GM21825 (cell line): ENCODE measurements at regions not wholly inside any gene's neighbourhood (a gene's known extent, or its start where the extent isn't known, plus 50 kb on each side); places are given as distances from the start of the nearest gene placed in this dataset.

Source experiments
- ATAC-seq: cut with Tn5 transposase; IDR thresholded peaks from one replicate; pipeline ENCODE4 v1.9.1; 2021; ENCODE audit warnings: mild to moderate bottlenecking, moderate library complexity; ENCODE audit not compliant: unreplicated experiment

DNA sequence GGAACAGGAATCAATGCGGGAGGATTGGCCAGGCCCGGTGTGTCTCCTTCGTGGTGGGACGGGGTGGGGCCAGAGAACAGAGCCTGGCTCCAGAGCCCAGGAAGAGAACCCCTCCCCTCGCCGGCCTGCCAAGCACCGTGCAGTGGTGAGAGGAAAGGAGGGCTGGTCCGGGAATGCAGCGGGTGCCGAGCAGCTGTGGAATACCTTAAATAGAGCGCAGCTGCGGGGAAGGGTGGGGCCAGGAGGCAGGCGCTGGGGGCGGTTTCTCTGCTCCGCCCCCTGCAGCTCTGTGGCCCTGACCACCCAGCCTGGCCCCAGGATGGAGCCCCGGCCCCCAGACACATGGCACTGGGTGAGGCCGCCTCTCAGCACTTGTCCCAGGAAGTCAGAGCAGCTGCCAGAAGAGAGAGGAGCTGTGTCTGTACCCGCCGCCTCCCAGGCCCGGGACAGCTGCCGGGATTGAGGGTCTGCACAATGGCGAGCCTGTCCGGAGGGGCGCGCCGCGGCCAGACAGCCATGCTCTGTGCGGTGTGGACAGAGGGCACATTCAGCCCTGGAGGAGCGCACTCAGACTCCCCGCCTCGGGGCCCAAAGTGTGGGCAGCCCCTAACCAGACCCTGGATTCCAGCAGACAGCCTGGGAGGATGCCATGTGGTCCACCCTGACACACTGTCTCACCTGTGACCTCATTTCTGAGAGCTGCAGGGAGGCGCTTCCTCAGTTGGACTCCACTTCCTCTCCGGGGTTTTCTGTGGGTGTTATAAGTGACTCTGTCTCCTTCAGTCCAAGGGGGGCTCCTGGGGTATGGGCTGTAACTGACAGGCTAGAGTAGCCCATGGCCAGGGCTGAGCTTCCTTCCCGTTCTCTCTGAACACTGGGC, 268.8 kb downstream of the SEC14L1 start:
- ATAC-seq = no peak

DNA sequence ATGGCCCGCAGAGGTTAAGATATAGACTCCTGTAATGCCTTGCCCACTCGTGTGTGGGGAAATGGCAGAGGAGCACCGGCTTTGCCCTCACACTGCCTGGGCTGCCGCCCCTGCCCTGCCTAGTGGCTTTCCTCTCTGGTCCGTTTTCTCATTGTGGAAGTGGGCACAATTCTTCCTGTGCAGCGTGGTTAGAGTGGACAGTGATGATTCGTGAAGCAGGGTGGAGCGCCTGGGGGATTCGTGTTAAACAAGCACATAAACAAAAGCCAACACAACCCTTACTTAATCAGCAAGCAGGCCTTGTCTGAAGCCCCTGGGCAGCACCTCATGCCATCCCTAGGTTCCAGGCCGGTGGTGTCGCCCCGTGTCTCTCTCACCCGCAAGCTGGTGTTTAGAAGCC, 269.7 kb downstream of the SEC14L1 start:
- ATAC-seq = no peak

DNA sequence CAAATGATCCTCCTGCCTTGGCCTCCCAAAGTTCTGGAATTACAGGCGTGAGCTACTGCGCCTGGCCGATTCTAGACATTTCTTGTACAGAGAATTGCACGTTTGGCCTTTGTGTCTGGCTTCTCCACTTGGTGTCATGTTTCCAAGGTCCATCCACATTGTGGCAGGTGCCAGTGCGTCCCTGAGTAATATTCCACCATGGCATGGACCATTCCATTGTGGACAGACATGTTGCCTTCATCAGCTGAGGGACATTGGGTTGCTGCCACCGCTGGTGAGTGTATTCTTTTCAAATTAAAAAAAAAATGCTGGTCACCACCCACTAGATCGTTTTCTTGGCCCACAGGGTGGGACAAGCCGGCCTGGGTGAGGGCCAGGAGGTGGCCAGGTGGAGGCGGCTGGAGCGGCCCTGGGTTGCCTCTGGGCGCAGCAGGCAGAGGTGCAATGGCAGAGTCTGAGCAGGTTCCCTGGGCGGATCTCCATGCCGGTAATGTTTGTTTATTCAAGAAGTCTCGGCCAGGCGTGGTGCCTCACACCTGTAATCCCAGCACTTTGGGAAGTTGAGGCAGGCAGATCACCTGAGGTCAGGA, 274.1 kb downstream of the SEC14L1 start:
- ATAC-seq = no peak

DNA sequence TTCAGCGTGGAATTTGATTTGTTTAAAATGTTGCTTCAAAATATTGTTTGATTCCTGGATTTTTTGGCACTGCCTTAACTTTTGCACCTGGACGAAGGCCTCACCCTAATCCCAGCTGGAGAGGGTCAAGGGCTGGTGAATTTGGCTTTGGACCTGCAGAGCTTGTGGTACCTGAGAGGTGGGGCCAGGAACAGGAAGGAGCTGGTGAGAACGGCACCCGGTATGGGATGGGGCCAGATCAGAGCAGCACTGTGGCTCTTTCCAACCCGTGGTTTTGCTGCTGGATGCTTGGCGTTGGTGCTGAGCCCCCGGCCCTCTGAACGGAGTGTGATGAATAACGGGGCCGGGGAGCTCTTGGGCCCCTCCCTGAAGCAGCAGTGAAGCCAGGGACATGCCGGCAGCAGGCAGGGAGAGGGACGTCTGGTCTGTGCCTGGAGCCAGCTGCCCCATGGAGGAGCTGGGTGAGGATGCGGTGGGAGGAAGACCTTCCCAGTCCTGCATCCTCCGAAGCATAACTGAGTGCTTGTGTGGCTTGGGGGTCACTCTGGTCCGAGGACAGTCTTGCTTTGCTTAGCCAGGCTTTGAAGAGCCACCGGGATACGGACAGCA, 275.4 kb downstream of the SEC14L1 start:
- ATAC-seq = no peak

DNA sequence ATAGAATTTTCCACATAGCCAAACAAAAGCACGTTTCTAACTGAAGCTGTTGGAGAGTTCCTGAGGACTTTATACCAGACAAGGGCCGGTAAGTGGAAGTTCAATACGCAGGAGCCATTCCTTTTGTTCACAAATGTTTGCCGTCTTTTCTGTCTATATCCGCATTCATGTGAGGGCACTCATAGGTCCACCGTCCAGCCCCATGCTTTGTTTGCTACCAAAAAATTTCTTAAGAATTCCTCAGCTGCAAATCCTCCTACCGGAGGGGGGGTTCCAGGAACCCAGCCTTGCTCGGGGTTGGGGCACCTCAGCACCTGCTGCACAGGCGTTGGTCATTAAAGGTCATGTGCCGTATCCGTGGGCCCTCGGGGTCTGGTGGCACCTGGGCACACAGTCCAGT, 276.8 kb downstream of the SEC14L1 start:
- ATAC-seq = no peak

DNA sequence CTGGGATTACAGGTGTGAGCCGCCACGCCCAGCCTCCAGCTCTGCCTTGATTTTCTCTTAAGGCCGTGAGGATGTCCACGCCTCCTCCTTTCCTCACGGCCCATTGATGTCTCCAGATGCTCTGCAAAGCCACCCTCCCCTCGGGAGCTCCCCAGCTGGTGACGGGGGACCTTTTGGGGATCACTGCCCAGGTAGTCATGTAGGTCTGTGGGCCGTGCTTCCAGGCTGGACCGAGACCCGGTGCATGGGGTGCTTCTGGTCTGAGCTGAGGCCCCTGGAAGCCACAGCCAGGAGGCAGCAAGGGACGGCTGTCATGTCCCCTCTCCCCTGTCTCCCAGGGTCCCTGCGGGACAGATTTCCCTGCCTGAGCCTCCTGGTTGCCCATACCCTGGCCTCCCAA, 277.8 kb downstream of the SEC14L1 start:
- ATAC-seq = no peak

DNA sequence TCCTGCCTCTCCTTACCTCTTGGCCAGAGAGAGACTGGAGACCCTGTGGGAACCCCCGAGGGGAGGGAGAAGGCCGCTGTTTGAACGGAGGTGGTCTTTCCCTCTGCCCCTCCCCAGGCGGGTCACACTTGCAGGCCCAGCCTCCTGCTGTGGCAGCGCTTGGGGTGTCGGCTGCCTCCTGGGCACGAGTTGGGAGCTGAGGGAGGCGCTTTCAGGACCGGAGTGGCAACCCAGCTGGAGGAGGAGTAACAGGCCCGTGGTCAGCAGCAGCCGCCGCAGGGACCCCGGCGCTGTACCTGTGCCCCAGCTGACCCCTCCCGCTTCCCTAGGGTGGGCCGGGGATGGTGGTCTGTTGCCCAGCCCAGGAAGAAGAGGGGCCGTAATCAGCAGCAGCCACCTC, 278.3 kb downstream of the SEC14L1 start:
- ATAC-seq = no peak

DNA sequence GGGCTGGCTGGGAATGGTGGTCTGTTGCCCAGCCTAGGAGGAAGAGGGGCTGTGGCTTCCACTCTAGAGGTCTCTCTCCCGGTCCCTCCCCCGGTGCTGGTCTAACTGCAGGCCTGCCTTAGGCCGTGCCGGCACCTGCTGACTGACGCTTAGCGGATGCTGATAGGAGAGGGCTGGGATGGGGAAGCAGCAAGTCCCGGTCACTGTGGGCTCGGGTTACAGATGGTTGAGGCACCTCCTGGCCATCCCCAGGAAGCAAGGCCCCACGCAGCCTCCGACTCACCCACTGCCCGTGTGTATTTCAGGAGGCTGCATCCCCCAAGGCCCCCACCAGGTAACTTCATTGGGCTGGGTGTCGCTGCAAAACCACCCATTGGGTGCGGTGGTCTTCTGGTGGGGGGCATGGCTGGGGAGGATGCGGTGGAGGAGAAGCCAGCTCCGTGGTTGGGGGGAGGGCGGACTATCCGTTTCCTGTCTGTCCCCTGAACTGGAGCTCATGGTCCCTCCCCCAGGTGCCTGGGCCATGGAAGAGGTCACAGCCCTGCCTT, 278.9 kb downstream of the SEC14L1 start:
- ATAC-seq = no peak

DNA sequence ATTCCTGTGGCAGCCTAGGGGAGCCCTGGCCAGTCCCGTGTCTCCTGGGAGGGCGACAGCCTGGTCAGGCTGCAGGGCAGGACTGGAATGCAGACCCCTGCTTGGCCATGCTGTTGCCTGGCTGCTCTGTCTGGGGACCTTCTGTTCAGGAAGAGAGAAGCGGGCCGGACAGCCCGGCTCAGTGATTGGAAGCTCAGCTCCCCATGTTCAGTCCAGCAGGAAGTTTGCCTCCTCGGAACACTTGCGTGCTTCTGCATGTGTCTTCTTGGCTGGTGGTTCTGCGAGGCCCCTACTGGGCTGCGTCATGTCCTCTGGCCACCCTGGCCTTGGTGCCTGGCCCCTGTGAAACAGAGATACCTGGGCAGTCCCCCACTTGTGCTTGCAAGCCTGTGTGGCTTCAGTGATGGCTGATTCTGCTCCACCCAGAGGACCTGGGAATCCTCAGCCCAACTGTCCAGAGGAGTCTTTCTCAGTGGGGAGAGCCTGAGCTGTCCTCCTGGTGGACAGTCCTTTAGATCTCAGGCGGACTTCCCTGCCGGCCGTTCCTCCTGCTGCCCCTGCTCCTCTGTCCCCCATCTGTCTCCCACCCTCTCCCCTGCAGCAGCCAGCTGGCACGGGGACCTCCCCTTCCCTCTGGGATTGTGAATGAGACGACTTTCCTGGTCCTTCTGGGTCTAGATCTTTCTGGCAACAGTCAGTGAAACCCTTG, 279.5 kb downstream of the SEC14L1 start:
- no peak for ATAC-seq

DNA sequence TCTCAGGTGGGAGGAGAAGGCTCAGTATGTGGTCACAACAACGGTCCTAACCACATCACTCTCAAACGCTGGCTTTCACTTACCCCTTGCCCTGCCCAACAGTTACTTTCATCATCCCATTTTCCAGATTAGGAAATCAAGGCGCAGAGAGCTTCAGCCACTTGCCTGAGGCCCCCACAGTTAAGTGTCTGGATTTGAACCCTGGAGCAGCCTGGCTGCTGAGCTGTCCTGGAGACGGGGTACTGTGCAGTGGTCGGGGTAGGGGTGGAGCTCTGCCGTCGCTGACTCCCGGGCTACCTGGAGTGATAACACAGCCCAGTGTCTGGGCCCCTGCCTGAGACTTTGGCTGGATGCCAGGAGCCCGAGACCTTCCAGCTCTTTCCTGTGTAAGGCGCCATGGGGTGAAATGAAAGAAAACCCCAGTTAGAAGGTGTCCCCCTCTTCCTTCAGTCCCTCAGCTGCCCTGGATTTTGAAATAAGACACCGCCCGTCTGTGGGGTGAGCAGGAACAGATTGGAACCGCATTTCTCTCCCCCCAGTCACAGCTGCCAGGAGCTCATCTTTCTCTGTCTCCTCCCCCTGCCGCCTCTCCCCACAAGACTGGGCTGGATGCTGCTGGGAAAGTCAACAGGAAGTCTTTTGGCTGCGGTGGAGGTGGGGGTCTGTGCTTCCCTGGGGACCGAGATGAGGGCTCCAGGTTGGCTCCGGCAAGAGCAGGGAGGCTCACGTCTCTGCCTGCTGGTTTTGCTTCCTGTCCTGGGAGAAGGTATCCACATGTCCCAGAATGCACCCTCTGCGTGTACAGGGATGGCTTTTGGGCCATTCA, 280.2 kb downstream of the SEC14L1 start:
- ATAC-seq = no peak

DNA sequence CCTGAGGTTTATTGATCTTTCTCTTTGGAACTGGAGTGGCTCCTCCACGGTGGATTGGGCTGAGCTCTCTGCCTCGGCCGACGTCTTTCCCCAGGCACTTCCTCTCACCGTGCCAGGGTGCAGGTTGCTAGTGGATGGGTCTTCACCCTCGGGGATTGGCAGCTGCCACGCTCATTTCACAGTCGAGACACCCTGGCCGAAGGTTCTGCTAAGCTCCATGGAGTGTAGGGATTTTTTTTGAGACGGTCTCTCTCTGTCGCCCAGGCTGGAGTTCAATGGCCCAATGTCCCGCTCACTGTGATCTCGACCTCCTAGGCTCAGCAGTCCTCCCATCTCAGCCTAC, 280.8 kb downstream of the SEC14L1 start:
- ATAC-seq = no peak

DNA sequence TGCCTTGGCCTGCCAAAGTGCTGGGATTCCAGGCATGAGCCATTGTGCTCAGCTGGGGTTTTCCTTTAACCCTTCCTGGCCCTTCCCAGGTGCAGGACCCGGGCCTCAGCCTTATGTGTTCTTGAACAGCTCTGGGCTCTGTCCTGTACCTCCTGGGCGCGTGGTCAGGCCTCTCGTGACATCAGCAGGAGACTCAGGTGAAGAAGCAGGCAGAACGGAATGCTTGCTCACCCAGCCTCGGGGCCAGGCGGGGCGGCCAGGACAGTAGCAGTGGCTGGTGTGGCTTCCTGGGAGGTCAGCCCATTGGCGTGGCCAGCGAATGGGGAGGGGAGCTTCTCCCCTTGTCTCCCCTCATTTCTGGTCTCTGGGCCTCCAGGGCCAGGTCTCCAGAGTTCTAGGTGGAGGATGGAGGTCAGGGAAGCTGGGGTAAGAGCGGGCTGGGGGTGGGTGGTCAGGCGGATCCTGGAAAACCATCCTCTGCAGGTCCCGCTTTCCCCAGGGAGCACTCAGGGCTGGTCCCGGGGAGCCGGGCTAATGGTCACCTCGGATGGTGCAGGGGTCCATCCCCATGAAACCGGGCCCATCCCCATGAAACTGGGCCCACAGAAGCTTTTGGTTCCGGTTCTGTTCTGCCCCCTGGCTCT, 281.5 kb downstream of the SEC14L1 start:
- no peak for ATAC-seq

DNA sequence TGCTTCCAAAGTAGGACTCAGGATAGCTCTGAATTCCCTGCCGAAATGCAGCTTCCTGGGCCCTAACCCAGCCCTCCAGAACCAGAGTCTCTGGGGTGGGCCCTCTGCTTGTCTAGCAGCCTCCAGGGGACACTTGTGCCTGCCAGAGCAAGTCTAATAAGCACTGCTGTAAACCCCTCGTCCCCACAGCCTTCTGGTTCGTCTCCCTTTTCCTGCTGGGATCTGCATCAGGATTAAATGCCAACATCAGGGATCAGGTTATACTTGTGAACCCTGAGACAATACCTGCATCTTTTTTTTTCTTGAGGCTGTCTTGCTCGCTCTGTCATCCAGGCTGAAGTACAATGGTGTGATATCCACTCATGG, 282.0 kb downstream of the SEC14L1 start:
- ATAC-seq = no peak

DNA sequence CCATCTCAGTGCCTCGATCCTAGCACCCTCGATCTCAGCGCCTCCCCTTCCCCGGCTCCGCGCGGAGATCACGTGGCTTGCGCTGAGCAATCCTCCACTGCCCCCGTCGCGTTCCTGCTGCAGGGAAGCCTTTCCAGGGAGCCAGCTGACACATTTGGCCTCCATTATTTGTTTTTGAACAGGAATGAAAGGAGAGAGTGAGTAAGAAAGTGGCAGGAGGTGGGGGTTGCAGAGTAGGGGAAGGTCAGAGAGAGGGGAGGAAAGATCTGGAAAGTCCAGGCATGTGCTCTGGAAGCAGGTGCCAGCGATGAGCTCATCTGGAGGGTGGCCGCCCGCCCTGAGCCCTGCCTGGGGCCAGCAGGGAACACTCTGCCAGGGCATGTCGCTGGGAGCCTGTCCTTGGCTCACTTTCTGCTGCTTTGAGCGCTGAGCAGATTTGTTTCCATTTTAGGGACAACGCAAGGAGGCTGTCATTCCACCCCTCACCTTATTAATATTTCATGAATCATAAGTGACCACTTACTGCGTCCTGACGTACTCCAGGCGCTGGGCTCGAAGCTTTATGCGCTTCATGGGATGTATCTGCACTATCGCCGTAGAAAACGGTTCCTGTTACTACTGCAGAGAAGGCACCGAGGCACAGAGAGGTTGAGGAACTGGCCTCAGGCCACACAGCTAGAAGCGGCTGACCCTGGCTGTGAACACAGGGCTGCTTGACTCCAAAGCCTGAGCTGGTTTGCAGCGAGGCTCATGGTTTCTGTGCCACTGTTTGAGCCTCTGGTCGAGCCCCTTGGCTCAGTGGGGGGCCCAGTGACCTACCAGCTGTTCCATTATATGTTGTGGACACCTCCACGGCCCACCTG, 283.1 kb downstream of the SEC14L1 start:
- ATAC-seq = no peak

DNA sequence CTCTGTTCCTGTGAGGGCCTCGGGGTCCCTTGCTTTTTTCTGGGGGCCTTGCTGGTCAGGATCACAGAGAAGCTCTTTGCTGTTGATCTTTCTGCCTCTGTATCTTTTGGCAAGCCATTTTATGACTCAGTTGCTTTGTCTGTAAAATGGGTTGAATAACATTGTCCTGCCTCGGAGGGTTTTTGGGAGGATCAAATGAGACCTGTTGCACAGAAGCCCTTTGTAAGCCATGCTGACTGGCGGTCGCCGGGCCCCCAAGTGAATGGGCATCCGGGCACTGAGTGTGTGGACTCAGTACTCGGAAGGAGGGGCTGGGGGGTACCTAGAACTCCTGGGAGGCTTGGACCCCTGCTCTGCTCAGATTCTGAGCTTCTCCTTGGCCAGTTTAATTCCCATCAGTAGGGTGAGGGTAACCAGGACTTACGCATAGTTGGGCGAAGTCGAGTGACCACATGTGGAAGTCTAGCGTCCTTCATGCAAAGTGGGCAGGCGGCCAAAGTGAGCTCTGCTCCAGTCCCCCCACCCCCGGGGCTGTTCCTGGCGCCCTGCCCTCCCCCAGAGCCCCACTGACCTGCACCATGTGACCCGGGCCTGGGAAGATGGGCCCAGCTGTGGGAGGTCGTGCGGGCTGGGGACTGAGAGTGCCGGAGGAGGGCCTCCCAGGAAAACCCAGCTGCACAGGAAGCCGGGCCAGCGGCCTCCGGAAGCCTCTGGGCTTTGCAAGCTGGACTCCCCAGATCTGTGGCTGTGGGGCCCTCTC, 284.0 kb downstream of the SEC14L1 start:
- ATAC-seq = no peak

DNA sequence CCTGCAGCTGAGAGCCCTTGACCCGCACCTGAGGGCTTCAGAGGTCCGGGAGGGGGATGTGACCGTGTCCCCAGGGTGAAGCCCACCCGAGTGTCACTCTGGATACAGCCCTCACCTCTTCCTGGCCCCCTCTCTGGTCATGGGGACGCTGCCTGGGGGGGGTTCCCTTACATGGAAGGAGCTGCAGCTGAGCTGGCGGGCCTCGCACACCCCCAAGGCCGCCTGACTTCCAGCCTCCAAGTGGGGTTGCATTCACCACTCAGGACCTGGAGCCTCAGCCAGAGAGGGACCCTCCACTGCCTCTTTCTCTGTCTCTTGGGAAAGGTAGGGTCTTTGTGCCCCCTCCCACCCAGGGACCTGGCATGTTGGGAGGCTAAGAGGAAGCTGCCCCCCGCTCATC, 284.6 kb downstream of the SEC14L1 start:
- ATAC-seq = no peak

DNA sequence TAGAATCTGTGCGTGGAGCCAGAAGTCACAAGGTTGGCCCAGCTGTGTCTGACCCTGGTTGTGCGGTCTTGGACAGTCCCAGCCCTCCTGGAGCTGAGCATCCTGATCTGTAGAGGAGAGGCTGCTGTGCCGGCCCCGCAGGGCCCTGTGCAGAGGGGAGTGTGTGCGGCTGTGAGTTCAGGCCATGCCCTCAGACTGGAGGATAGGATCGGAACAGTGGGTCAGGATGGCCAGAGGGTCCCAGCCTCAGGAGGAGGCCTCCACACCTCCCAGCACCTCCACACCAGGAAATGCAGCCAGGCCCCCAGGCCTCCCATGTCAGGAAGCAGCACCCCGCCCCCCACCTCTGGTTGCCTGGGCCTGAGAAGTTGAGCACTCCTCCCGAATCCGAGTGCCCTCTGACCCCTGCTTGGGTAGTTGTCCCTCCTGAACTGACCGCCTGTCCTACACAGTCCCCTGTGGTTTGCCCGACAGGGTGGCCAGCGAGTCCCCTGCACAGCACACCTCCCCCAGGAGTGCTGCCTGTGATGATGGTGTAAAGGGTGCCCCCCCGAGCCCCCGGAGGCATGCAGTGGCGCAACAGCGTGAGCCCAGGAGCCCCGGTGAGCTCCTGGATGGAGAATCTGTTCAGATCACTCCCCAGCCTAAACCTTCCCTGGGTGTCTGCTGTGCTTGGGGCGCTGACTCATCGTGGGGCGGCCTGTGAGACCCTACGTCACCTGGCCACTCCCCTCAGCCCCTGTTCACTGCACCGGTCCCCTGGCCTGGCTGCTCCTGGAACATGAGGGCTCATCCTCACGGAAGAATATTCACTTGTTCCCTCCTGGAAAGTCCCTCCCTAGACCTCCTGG, 285.2 kb downstream of the SEC14L1 start:
- ATAC-seq = no peak
